Tibial nerve (tissue), 4 donors: ENCODE measurements at regions not wholly inside any gene's neighbourhood (a gene's known extent, or its start where the extent isn't known, plus 50 kb on each side); places are given as distances from the start of the nearest gene placed in this dataset.

ENCODE experiments used
- EP300 ChIP-seq, 2 donors: sonication (generic); formaldehyde crosslinking; IDR thresholded peaks; one replicate each; pipeline ENCODE4 v1.6.1; 2017; ENCODE audit warnings: antibody characterized with exemption in 2 of 2, mild to moderate bottlenecking in 1 of 2
- TF ChIP-seq, protein P1 (sequence below), 5 experiments: fragments of 200-600 bp in 3 of 5; fragments of 450-650 bp in 2 of 5; sonication (generic) in 3 of 5; IDR thresholded peaks; one replicate each; pipeline ENCODE4 v1.5.1; 2016 to 2019; ENCODE audit warnings: antibody characterized with exemption in 5 of 5, mild to moderate bottlenecking in 3 of 5, moderate library complexity in 2 of 5

DNA sequence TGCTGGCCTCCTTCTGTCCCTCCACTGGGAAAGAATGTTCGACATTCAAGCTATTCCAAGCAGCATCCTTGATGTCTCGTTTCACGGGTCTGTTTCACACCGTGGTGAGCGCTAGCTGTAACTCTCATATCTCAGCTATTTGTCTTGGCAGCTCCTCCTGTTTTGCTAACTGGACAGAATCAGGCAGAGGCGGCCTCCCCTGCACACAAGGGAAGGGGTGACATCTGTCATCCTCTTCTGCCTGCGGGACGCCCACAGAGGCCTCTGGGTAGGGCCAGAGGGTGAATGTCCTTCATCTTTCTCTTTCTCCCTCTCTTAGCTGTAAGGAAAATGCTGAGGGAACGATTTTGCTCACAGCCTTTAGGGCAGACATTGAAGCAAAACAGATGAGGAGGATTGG lies 232.8 kb upstream of the GMDS start:
- TF ChIP-seq, protein P1, sequence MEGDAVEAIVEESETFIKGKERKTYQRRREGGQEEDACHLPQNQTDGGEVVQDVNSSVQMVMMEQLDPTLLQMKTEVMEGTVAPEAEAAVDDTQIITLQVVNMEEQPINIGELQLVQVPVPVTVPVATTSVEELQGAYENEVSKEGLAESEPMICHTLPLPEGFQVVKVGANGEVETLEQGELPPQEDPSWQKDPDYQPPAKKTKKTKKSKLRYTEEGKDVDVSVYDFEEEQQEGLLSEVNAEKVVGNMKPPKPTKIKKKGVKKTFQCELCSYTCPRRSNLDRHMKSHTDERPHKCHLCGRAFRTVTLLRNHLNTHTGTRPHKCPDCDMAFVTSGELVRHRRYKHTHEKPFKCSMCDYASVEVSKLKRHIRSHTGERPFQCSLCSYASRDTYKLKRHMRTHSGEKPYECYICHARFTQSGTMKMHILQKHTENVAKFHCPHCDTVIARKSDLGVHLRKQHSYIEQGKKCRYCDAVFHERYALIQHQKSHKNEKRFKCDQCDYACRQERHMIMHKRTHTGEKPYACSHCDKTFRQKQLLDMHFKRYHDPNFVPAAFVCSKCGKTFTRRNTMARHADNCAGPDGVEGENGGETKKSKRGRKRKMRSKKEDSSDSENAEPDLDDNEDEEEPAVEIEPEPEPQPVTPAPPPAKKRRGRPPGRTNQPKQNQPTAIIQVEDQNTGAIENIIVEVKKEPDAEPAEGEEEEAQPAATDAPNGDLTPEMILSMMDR (IDR thresholded peaks at IDR 0.05), result no peak
- no peak for TF ChIP-seq EP300 (IDR thresholded peaks at IDR 0.05)
